Chondrocyte (in vitro differentiated cells): ENCODE measurements at regions not wholly inside any gene's neighbourhood (a gene's known extent, or its start where the extent isn't known, plus 50 kb on each side); places are given as distances from the start of the nearest gene placed in this dataset.

Experiments used
- DNase-seq: peaks from one replicate; pipeline ENCODE4 v3.0.0; 2021; ENCODE audit warnings: mixed read lengths, low spot score
- H3K27ac Mint-ChIP-seq: one replicate; pipeline ENCODE4 v1.8.0; 2021; ENCODE audit warnings: mild to moderate bottlenecking, moderate library complexity, mixed read lengths; ENCODE audit not compliant: unreplicated experiment
- H3K27me3 Mint-ChIP-seq: 2 replicates; pipeline ENCODE4 v1.8.0; 2021; ENCODE audit warnings: low read depth, mixed read lengths
- H3K36me3 Mint-ChIP-seq: 2 replicates; pipeline ENCODE4 v1.8.0; 2021; ENCODE audit warnings: low read depth, mixed read lengths
- H3K4me1 Mint-ChIP-seq: 2 replicates; pipeline ENCODE4 v1.8.0; 2021; ENCODE audit warnings: low read depth, mild to moderate bottlenecking, mixed read lengths
- H3K4me3 Mint-ChIP-seq: one replicate; pipeline ENCODE4 v1.8.0; 2021; ENCODE audit warnings: mild to moderate bottlenecking, moderate library complexity, mixed read lengths; ENCODE audit not compliant: unreplicated experiment
- H3K9me3 Mint-ChIP-seq: 2 replicates; pipeline ENCODE4 v1.8.0; 2021; ENCODE audit warnings: low read depth, mixed read lengths
- TF ChIP-seq, protein P1 (sequence below): fragments of 200-600 bp; sonication (generic); IDR thresholded peaks from 2 replicates; pipeline ENCODE4 v1.5.0; 2021; ENCODE audit warnings: antibody characterized with exemption, mild to moderate bottlenecking, moderate library complexity

DNA sequence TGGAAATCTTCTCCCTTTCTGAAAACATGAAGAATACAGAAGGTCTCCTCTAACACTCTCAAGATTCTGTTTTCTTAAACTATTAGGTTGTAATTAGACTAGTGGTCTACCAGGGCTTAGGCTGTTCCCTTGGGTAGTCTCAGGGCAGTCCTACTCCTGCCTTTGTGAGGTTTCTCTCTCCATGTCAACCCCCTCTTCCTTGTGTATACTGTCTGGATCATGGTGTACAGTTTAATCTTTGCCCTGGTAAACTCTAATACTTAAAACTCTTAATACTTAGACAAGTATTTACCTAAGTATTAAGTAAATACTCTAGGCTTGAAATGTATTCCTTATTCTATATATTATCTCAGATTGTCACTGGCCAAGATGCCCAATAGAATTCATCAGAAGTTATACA lies 480.3 kb upstream of the TNP1 start:
- Mint-ChIP-seq H3K4me3 (no peak overlapping the region), H3K27ac (no peak overlapping the region), H3K27me3 (no peaks in the 10 kb centered on the region), H3K4me1 (peaks cover 28% of the 10 kb centered on the region), H3K36me3 (no peaks in the 10 kb centered on the region), H3K9me3 (no peaks in the 10 kb centered on the region)
- DNase-seq = no peak
- TF ChIP-seq, protein P1, sequence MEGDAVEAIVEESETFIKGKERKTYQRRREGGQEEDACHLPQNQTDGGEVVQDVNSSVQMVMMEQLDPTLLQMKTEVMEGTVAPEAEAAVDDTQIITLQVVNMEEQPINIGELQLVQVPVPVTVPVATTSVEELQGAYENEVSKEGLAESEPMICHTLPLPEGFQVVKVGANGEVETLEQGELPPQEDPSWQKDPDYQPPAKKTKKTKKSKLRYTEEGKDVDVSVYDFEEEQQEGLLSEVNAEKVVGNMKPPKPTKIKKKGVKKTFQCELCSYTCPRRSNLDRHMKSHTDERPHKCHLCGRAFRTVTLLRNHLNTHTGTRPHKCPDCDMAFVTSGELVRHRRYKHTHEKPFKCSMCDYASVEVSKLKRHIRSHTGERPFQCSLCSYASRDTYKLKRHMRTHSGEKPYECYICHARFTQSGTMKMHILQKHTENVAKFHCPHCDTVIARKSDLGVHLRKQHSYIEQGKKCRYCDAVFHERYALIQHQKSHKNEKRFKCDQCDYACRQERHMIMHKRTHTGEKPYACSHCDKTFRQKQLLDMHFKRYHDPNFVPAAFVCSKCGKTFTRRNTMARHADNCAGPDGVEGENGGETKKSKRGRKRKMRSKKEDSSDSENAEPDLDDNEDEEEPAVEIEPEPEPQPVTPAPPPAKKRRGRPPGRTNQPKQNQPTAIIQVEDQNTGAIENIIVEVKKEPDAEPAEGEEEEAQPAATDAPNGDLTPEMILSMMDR = no peak

DNA sequence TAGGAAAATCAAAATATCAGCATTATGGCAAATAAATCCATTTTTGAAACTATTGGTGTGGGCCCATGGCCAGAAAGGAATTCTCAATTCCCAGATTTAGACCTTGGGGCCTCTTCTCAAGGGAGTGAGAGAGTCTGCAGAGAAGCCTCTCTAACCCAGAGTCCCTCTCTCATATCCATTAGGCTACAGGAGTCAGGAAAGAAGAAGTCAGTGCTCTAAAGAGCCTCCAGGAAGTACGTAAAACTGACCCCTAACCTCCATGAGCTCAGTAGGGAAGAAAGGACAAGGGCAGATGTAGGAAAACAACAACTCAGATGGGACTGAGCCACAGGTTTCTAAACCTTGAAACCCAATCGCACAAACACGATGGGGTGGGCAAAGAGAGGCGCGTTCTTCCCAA lies 479.9 kb upstream of the TNP1 start:
- no peak for DNase-seq
- Mint-ChIP-seq H3K4me3 (no peak overlapping the region), H3K27ac (no peak overlapping the region), H3K4me1 (peaks cover 28% of the 10 kb centered on the region), H3K36me3 (no peaks in the 10 kb centered on the region), H3K27me3 (no peaks in the 10 kb centered on the region), H3K9me3 (no peaks in the 10 kb centered on the region)
- TF ChIP-seq, protein P1 = no peak

DNA sequence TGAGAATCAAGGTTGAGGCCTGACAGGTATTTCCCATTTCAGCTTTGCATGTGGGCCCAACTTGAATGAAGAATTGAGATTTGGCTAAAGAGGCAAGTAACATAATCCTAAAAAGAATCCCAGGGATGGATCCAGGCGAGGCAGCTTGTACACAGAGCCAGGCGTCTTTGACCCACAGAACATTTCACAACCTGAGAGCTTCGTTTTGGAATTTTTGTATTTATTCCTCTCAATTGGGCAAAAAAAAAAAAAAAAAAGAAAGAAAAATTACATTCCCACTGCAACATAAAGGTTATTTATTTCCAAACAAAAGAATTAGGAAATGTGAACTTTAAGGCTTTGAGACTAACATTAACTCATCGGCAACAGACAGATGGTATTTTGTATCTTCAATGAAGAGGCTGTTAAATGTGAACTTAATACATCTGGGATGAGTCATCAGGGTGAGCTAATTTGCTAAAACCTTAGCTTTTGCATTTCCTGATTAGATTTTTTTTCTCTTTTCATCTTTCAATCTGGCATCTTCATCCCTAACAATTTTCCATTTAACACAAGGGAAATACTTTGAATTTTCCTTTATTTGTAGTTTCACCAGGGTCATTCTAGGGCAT lies 478.5 kb upstream of the TNP1 start:
- no peak for DNase-seq
- Mint-ChIP-seq H3K4me3 (no peak overlapping the region), H3K4me1 (peaks cover 28% of the 10 kb centered on the region), H3K9me3 (no peaks in the 10 kb centered on the region), H3K27me3 (no peaks in the 10 kb centered on the region), H3K36me3 (no peaks in the 10 kb centered on the region), H3K27ac (peak overlapping the region; percentile 9)
- TF ChIP-seq, protein P1 = no peak

DNA sequence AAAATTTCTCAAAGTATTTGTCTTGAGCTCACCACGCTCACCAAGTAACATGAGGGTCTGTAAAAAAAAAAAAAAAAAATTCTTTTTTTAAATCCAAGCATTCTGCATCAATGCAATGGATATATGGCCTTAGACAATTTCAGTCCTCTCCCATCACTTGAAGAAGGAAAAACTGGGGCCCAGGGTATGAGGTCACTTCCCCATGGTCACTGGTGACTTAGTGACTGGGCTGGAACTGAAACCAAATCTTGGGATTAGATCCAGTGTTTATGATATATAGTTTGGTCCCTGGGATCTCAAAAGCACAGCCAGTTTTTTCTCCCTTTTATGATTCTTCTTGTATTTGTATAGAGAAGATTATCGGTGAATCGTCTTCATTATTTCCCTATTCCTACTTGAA lies 477.9 kb upstream of the TNP1 start:
- H3K36me3 Mint-ChIP-seq = no peaks in the 10 kb centered on the region
- H3K9me3 Mint-ChIP-seq = no peaks in the 10 kb centered on the region
- no peak for DNase-seq
- H3K4me1 Mint-ChIP-seq = peaks cover 32% of the 10 kb centered on the region
- no peaks in the 10 kb centered on the region for H3K27me3 Mint-ChIP-seq
- H3K4me3 Mint-ChIP-seq = no peak overlapping the region
- no peak overlapping the region for H3K27ac Mint-ChIP-seq
- TF ChIP-seq, protein P1 = no peak

DNA sequence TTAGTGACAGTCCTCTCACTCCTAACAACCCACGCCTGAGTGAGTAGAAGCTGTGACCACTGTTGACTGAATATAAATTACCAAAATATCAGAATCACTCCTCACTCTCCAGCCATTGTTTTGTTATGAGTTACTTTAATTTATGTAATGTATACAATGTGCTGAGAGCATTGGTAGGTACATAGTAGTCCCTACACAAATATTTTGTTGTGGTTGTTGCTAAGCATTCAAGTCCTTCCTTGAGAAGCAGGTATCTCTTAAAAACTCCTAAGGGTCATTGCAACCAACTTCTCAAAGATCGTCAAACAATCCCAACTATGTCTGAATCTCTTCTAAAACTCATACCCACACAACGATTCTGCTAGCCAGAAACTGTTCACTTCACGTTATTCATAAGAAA lies 476.8 kb upstream of the TNP1 start:
- no peaks in the 10 kb centered on the region for H3K27me3 Mint-ChIP-seq
- H3K4me1 Mint-ChIP-seq = peaks cover 43% of the 10 kb centered on the region
- DNase-seq = no peak
- H3K36me3 Mint-ChIP-seq = no peaks in the 10 kb centered on the region
- H3K27ac Mint-ChIP-seq = no peak overlapping the region
- TF ChIP-seq, protein P1 = no peak
- no peak overlapping the region for H3K4me3 Mint-ChIP-seq
- no peaks in the 10 kb centered on the region for H3K9me3 Mint-ChIP-seq
